ENCODE measurements at regions not wholly inside any gene's neighbourhood (a gene's known extent, or its start where the extent isn't known, plus 50 kb on each side); places are given as distances from the start of the nearest gene placed in this dataset.

- DNase-seq (no peak), ATAC-seq (no peak)
- H3K27me3 ChIP-seq: no peaks in the 10 kb centered on the region
- no peaks in the 10 kb centered on the region for H3K36me3 ChIP-seq
- no peak overlapping the region for H3K4me3 ChIP-seq
- no peaks in the 10 kb centered on the region for H3K4me1 ChIP-seq
- in situ Hi-C loops (cut with MboI; ENCODE audit: low sequenced_read_pairs in 4 of 4) (no loop called here), intact Hi-C loops (cut with DNase I; ENCODE audit: low total_unique reads) (loop anchor here (10.0 kb wide), 1 partner anchor 896 kb away; no protein-coding TSS in a partner anchor)
- no peaks in the 10 kb centered on the region for H3K9me3 ChIP-seq
- H3K27ac ChIP-seq: no peak overlapping the region
- no peak for TF ChIP-seq POLR2A (IDR thresholded peaks at IDR 0.05)
- TF ChIP-seq CTCF (IDR thresholded peaks at IDR 0.05 in 4 of 5, conservative IDR thresholded peaks at IDR 0.05 in 1 of 5): no peak
Observed at GRCh38 chr6:14729129-14729871, 516.6 kb upstream of the JARID2 start.

DNA sequence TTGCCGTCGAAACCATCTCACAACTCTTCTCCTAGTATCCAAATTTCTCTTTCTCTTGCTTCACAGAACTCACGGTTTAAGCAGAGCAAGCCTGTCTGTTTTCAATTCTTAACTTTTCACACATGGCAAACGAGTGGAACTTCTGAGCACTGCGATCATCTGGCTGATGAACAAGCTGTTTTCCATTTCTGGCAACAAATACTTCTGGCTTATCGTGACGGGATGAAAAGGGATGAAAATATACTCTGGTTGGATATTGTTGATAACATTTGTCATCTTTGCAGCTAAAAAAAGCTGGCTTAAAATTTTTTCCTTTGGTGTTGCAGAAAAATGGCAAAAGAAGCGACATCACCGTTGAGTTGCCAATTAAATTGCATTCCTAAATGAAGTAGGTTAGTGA lies 515.2 kb upstream of the JARID2 start:
- H3K27me3 ChIP-seq: no peaks in the 10 kb centered on the region
- no peaks in the 10 kb centered on the region for H3K4me1 ChIP-seq
- no peak overlapping the region for H3K4me3 ChIP-seq
- DNase-seq (no peak), ATAC-seq (no peak)
- no peak overlapping the region for H3K27ac ChIP-seq
- in situ Hi-C loops (cut with MboI; ENCODE audit: low sequenced_read_pairs in 4 of 4) (no loop called here), intact Hi-C loops (cut with DNase I; ENCODE audit: low total_unique reads) (no loop called here)
- H3K36me3 ChIP-seq: no peaks in the 10 kb centered on the region
- H3K9me3 ChIP-seq: no peaks in the 10 kb centered on the region
- TF ChIP-seq POLR2A (IDR thresholded peaks at IDR 0.05): no peak
- TF ChIP-seq CTCF (IDR thresholded peaks at IDR 0.05 in 4 of 5, conservative IDR thresholded peaks at IDR 0.05 in 1 of 5): no peak

GRCh38 chr6:14731611-14732010 lies 514.3 kb upstream of the JARID2 start:
- intact Hi-C loops (cut with DNase I; ENCODE audit: low total_unique reads): no loop called here
- no peak overlapping the region for H3K4me3 ChIP-seq
- H3K27me3 ChIP-seq: no peaks in the 10 kb centered on the region
- no peak for DNase-seq
- H3K9me3 ChIP-seq: no peaks in the 10 kb centered on the region
- ATAC-seq: no peak
- H3K4me1 ChIP-seq: no peaks in the 10 kb centered on the region
- in situ Hi-C loops (cut with MboI; ENCODE audit: low sequenced_read_pairs in 4 of 4): no loop called here
- H3K27ac ChIP-seq: no peak overlapping the region
- H3K36me3 ChIP-seq: no peaks in the 10 kb centered on the region
- TF ChIP-seq CTCF (IDR thresholded peaks at IDR 0.05 in 4 of 5, conservative IDR thresholded peaks at IDR 0.05 in 1 of 5) (no peak), POLR2A (IDR thresholded peaks at IDR 0.05) (no peak)

GRCh38 chr6:14732226-14732843 lies 513.5 kb upstream of the JARID2 start:
- no peak overlapping the region for H3K4me3 ChIP-seq
- in situ Hi-C loops (cut with MboI; ENCODE audit: low sequenced_read_pairs in 4 of 4) (no loop called here), intact Hi-C loops (cut with DNase I; ENCODE audit: low total_unique reads) (no loop called here)
- DNase-seq (no peak), ATAC-seq (no peak)
- H3K27me3 ChIP-seq: no peaks in the 10 kb centered on the region
- H3K27ac ChIP-seq: no peak overlapping the region
- no peaks in the 10 kb centered on the region for H3K36me3 ChIP-seq
- no peaks in the 10 kb centered on the region for H3K4me1 ChIP-seq
- H3K9me3 ChIP-seq: no peaks in the 10 kb centered on the region
- no peak for TF ChIP-seq POLR2A (IDR thresholded peaks at IDR 0.05)
- TF ChIP-seq CTCF (IDR thresholded peaks at IDR 0.05 in 4 of 5, conservative IDR thresholded peaks at IDR 0.05 in 1 of 5): no peak
